ENCODE measurements at regions not wholly inside any gene's neighbourhood (a gene's known extent, or its start where the extent isn't known, plus 50 kb on each side); places are given as distances from the start of the nearest gene placed in this dataset.
A peak's percentile ranks its signal among the peaks of the same experiment; 100 is the strongest.

GRCh38 chr18:53864770-53865169 lies 359.7 kb downstream of the MBD2 start:
- Histone ChIP-seq H4K20me1 (ENCODE audit: low read length) (no peaks in the 10 kb centered on the region), H3K4me1 (ENCODE audit: insufficient read depth, low read length) (no peaks in the 10 kb centered on the region), H3K27ac (ENCODE audit: low read length) (no peak overlapping the region), H3K9ac (ENCODE audit: low read length) (no peak overlapping the region), H3K4me3 (ENCODE audit: low read length) (no peak overlapping the region), H3K9me2 (replicated peaks; ENCODE audit: low read length) (no peaks in the 10 kb centered on the region), H3F3A (ENCODE audit: low read length, unreplicated experiment) (no peaks in the 10 kb centered on the region), H3K4me2 (ENCODE audit: low read length) (no peak overlapping the region), H3K27me3 (ENCODE audit: low read length) (peaks cover 23% of the 10 kb centered on the region), H2AFZ (ENCODE audit: low read length) (no peak overlapping the region), H3K36me3 (ENCODE audit: low read depth, low read length) (no peaks in the 10 kb centered on the region), H3K9me3 (ENCODE audit: low read length) (no peaks in the 10 kb centered on the region), H3K79me2 (ENCODE audit: low read length) (no peaks in the 10 kb centered on the region)
- intact Hi-C loops (cut with micrococcal nuclease) = loop anchor here (1.0 to 2.0 kb wide), 3 partner anchors 165 to 296 kb away; no protein-coding TSS in a partner anchor
- no TSS peak for BruUV-seq (replicated peaks)
- ATAC-seq (peak; percentile 76), DNase-seq (peak; percentile 51)
- POLR2A ChIA-PET (ENCODE audit: unreplicated experiment) = no interaction called here
- CTCF ChIA-PET = interaction anchor here (1.4 kb wide), 1 partner anchor 166 kb away, joined by 7 read pairs; no protein-coding TSS in a partner anchor
- TF ChIP-seq EZH2 (IDR thresholded peaks at IDR 0.05; ENCODE audit: low read length, unreplicated experiment) (no peak), CTCF (conservative IDR thresholded peaks at IDR 0.05; ENCODE audit: low read depth, low read length) (peak; percentile 54), EZH2phosphoT487 (IDR thresholded peaks at IDR 0.05; ENCODE audit: borderline replicate concordance, low read length) (no peak)

GRCh38 chr18:53862921-53863320 lies 361.5 kb downstream of the MBD2 start:
- no peaks in the 10 kb centered on the region for H3F3A ChIP-seq (ENCODE audit: low read length, unreplicated experiment)
- H3K79me2 ChIP-seq (ENCODE audit: low read length) = no peaks in the 10 kb centered on the region
- H4K20me1 ChIP-seq (ENCODE audit: low read length) = no peaks in the 10 kb centered on the region
- no peaks in the 10 kb centered on the region for H3K9me2 ChIP-seq (replicated peaks; ENCODE audit: low read length)
- POLR2A ChIA-PET (ENCODE audit: unreplicated experiment) = no interaction called here
- no peak overlapping the region for H3K4me2 ChIP-seq (ENCODE audit: low read length)
- intact Hi-C loops (cut with micrococcal nuclease) = no loop called here
- no peak overlapping the region for H2AFZ ChIP-seq (ENCODE audit: low read length)
- no TSS peak for BruUV-seq (replicated peaks)
- TF ChIP-seq EZH2 (IDR thresholded peaks at IDR 0.05; ENCODE audit: low read length, unreplicated experiment) (no peak), CTCF (conservative IDR thresholded peaks at IDR 0.05; ENCODE audit: low read depth, low read length) (no peak), EZH2phosphoT487 (IDR thresholded peaks at IDR 0.05; ENCODE audit: borderline replicate concordance, low read length) (no peak)
- H3K9ac ChIP-seq (ENCODE audit: low read length) = no peak overlapping the region
- DNase-seq (no peak), ATAC-seq (no peak)
- CTCF ChIA-PET = no interaction called here
- no peaks in the 10 kb centered on the region for H3K9me3 ChIP-seq (ENCODE audit: low read length)
- no peaks in the 10 kb centered on the region for H3K4me1 ChIP-seq (ENCODE audit: insufficient read depth, low read length)
- no peak overlapping the region for H3K27ac ChIP-seq (ENCODE audit: low read length)
- H3K27me3 ChIP-seq (ENCODE audit: low read length) = peaks cover 14% of the 10 kb centered on the region
- no peaks in the 10 kb centered on the region for H3K36me3 ChIP-seq (ENCODE audit: low read depth, low read length)
- no peak overlapping the region for H3K4me3 ChIP-seq (ENCODE audit: low read length)

GRCh38 chr18:53861185-53861584 lies 363.3 kb downstream of the MBD2 start:
- BruUV-seq (replicated peaks) = no TSS peak
- no peaks in the 10 kb centered on the region for H3K4me1 ChIP-seq (ENCODE audit: insufficient read depth, low read length)
- no peak overlapping the region for H3K4me2 ChIP-seq (ENCODE audit: low read length)
- ATAC-seq = no peak
- H3K27me3 ChIP-seq (ENCODE audit: low read length) = peaks cover 23% of the 10 kb centered on the region
- no peak overlapping the region for H3K27ac ChIP-seq (ENCODE audit: low read length)
- POLR2A ChIA-PET (ENCODE audit: unreplicated experiment) = no interaction called here
- H3K79me2 ChIP-seq (ENCODE audit: low read length) = no peaks in the 10 kb centered on the region
- DNase-seq = no peak
- H3F3A ChIP-seq (ENCODE audit: low read length, unreplicated experiment) = no peaks in the 10 kb centered on the region
- no peak overlapping the region for H3K4me3 ChIP-seq (ENCODE audit: low read length)
- no peak for TF ChIP-seq CTCF (conservative IDR thresholded peaks at IDR 0.05; ENCODE audit: low read depth, low read length)
- no peak for TF ChIP-seq EZH2phosphoT487 (IDR thresholded peaks at IDR 0.05; ENCODE audit: borderline replicate concordance, low read length)
- no peak for TF ChIP-seq EZH2 (IDR thresholded peaks at IDR 0.05; ENCODE audit: low read length, unreplicated experiment)
- H3K9me3 ChIP-seq (ENCODE audit: low read length) = no peaks in the 10 kb centered on the region
- no peak overlapping the region for H2AFZ ChIP-seq (ENCODE audit: low read length)
- H3K9me2 ChIP-seq (replicated peaks; ENCODE audit: low read length) = no peaks in the 10 kb centered on the region
- H3K9ac ChIP-seq (ENCODE audit: low read length) = no peak overlapping the region
- CTCF ChIA-PET = no interaction called here
- H4K20me1 ChIP-seq (ENCODE audit: low read length) = no peaks in the 10 kb centered on the region
- H3K36me3 ChIP-seq (ENCODE audit: low read depth, low read length) = no peaks in the 10 kb centered on the region
- intact Hi-C loops (cut with micrococcal nuclease) = no loop called here

All from PC-3 (cell line).